Skeletal muscle satellite cell (primary cell): ENCODE measurements at regions not wholly inside any gene's neighbourhood (a gene's known extent, or its start where the extent isn't known, plus 50 kb on each side); places are given as distances from the start of the nearest gene placed in this dataset.

Experiments used
- H3K27me3 ChIP-seq: 2 replicates; pipeline ENCODE4 v1.7.0; 2013; ENCODE audit warnings: low read length; ENCODE audit not compliant: control insufficient read depth, insufficient read depth
- H3K36me3 ChIP-seq: 2 replicates; pipeline ENCODE4 v1.7.0; 2013; ENCODE audit warnings: mild to moderate bottlenecking, control low read depth, low read length; ENCODE audit not compliant: insufficient read depth
- H3K4me1 ChIP-seq: 2 replicates; pipeline ENCODE4 v1.7.0; 2013; ENCODE audit warnings: low read length; ENCODE audit not compliant: control insufficient read depth, insufficient read depth
- H3K4me2 ChIP-seq: 2 replicates; pipeline ENCODE4 v1.7.0; 2013; ENCODE audit warnings: mild to moderate bottlenecking, low read length
- H3K4me3 ChIP-seq: 2 replicates; pipeline ENCODE4 v1.7.0; 2013; ENCODE audit warnings: low read length
- H3K9ac ChIP-seq: 2 replicates; pipeline ENCODE4 v1.7.0; 2013; ENCODE audit warnings: mild to moderate bottlenecking, low read depth, low read length, moderate library complexity
- H3K9me3 ChIP-seq: replicated peaks from 2 replicates; pipeline ENCODE4 v1.7.0; 2013; ENCODE audit warnings: mild to moderate bottlenecking, control low read depth, low read length

- no peaks in the 10 kb centered on the region for H3K27me3 ChIP-seq
- no peak overlapping the region for H3K4me2 ChIP-seq
- H3K9ac ChIP-seq: no peak overlapping the region
- no peak overlapping the region for H3K4me3 ChIP-seq
- H3K36me3 ChIP-seq: no peaks in the 10 kb centered on the region
- no peaks in the 10 kb centered on the region for H3K9me3 ChIP-seq
- no peaks in the 10 kb centered on the region for H3K4me1 ChIP-seq
Observed at GRCh38 chr7:25626451-25627131, 398.3 kb upstream of the NPVF start.

- Histone ChIP-seq H3K4me2 (no peak overlapping the region), H3K4me1 (no peaks in the 10 kb centered on the region), H3K27me3 (no peaks in the 10 kb centered on the region), H3K36me3 (no peaks in the 10 kb centered on the region), H3K4me3 (no peak overlapping the region), H3K9ac (no peak overlapping the region), H3K9me3 (no peaks in the 10 kb centered on the region)
Observed at GRCh38 chr7:25628446-25628845, 400.2 kb upstream of the NPVF start.

- no peaks in the 10 kb centered on the region for H3K36me3 ChIP-seq
- no peaks in the 10 kb centered on the region for H3K4me1 ChIP-seq
- no peak overlapping the region for H3K4me3 ChIP-seq
- no peak overlapping the region for H3K4me2 ChIP-seq
- H3K27me3 ChIP-seq: no peaks in the 10 kb centered on the region
- H3K9me3 ChIP-seq: no peaks in the 10 kb centered on the region
- H3K9ac ChIP-seq: no peak overlapping the region
Observed at GRCh38 chr7:25632616-25633015, 404.3 kb upstream of the NPVF start.

GRCh38 chr7:25633426-25634036 is 405.2 kb upstream of the NPVF start:
- H3K27me3 ChIP-seq: no peaks in the 10 kb centered on the region
- no peak overlapping the region for H3K4me2 ChIP-seq

GRCh38 chr7:25636168-25636567 is 407.9 kb upstream of the NPVF start:
- H3K9me3 ChIP-seq: no peaks in the 10 kb centered on the region
- no peak overlapping the region for H3K9ac ChIP-seq
- no peaks in the 10 kb centered on the region for H3K27me3 ChIP-seq
- H3K4me1 ChIP-seq: no peaks in the 10 kb centered on the region
- no peak overlapping the region for H3K4me3 ChIP-seq
- no peaks in the 10 kb centered on the region for H3K36me3 ChIP-seq
- H3K4me2 ChIP-seq: no peak overlapping the region

More at GRCh38 chr7:25633426-25634036, 405.2 kb upstream of the NPVF start:
- H3K4me1 ChIP-seq: no peaks in the 10 kb centered on the region
- H3K9ac ChIP-seq: no peak overlapping the region
- H3K4me3 ChIP-seq: no peak overlapping the region
- no peaks in the 10 kb centered on the region for H3K36me3 ChIP-seq
- H3K9me3 ChIP-seq: no peaks in the 10 kb centered on the region

GRCh38 chr7:25636871-25637283 is 408.6 kb upstream of the NPVF start:
- Histone ChIP-seq H3K4me3 (no peak overlapping the region), H3K27me3 (no peaks in the 10 kb centered on the region), H3K4me2 (no peak overlapping the region), H3K9ac (no peak overlapping the region), H3K9me3 (no peaks in the 10 kb centered on the region), H3K4me1 (no peaks in the 10 kb centered on the region), H3K36me3 (no peaks in the 10 kb centered on the region)

GRCh38 chr7:25638068-25638467 is 409.8 kb upstream of the NPVF start:
- no peaks in the 10 kb centered on the region for H3K27me3 ChIP-seq
- no peak overlapping the region for H3K9ac ChIP-seq
- H3K9me3 ChIP-seq: no peaks in the 10 kb centered on the region
- H3K4me2 ChIP-seq: no peak overlapping the region
- no peaks in the 10 kb centered on the region for H3K36me3 ChIP-seq
- no peak overlapping the region for H3K4me3 ChIP-seq
- no peaks in the 10 kb centered on the region for H3K4me1 ChIP-seq

GRCh38 chr7:25638590-25639244 is 410.4 kb upstream of the NPVF start:
- H3K9me3 ChIP-seq: no peaks in the 10 kb centered on the region
- no peaks in the 10 kb centered on the region for H3K4me1 ChIP-seq
- no peaks in the 10 kb centered on the region for H3K27me3 ChIP-seq
- H3K36me3 ChIP-seq: no peaks in the 10 kb centered on the region
- H3K4me2 ChIP-seq: no peak overlapping the region
- no peak overlapping the region for H3K4me3 ChIP-seq
- H3K9ac ChIP-seq: no peak overlapping the region

- Histone ChIP-seq H3K9me3 (no peaks in the 10 kb centered on the region), H3K36me3 (no peaks in the 10 kb centered on the region), H3K4me1 (no peaks in the 10 kb centered on the region), H3K27me3 (no peaks in the 10 kb centered on the region), H3K4me3 (no peak overlapping the region), H3K4me2 (no peak overlapping the region), H3K9ac (no peak overlapping the region)
Observed at GRCh38 chr7:25642849-25643248, 414.6 kb upstream of the NPVF start.

GRCh38 chr7:25643286-25643685 is 415.0 kb upstream of the NPVF start:
- Histone ChIP-seq H3K4me3 (no peak overlapping the region), H3K27me3 (no peaks in the 10 kb centered on the region), H3K36me3 (no peaks in the 10 kb centered on the region), H3K9ac (no peak overlapping the region), H3K4me2 (no peak overlapping the region), H3K4me1 (no peaks in the 10 kb centered on the region), H3K9me3 (no peaks in the 10 kb centered on the region)

- Histone ChIP-seq H3K4me3 (no peak overlapping the region), H3K4me1 (no peaks in the 10 kb centered on the region), H3K36me3 (no peaks in the 10 kb centered on the region)
Observed at GRCh38 chr7:25643770-25644394, 415.6 kb upstream of the NPVF start.

More at GRCh38 chr7:25643770-25644394, 415.6 kb upstream of the NPVF start:
- Histone ChIP-seq H3K4me2 (no peak overlapping the region), H3K9ac (no peak overlapping the region), H3K27me3 (no peaks in the 10 kb centered on the region), H3K9me3 (no peaks in the 10 kb centered on the region)
